Transverse colon (tissue), 4 donors: ENCODE measurements at regions not wholly inside any gene's neighbourhood (a gene's known extent, or its start where the extent isn't known, plus 50 kb on each side); places are given as distances from the start of the nearest gene placed in this dataset.

Experiments
- DNase-seq: peaks from one replicate; pipeline ENCODE4 v3.0.0-alpha.2; 2019
- H3K27ac ChIP-seq, 4 donors: fragments of 200-600 bp; sonication (generic); 2 replicates each; pipeline ENCODE4 v1.5.1; 2016 to 2018; ENCODE audit warnings: inconsistent platforms in 4 of 4
- H3K27me3 ChIP-seq: fragments of 200-600 bp; sonication (generic); 2 replicates; pipeline ENCODE4 v1.5.1; 2017; ENCODE audit warnings: inconsistent platforms
- H3K36me3 ChIP-seq, 4 donors: fragments of 200-600 bp; sonication (generic); 2 replicates each; pipeline ENCODE4 v1.5.1; 2017 to 2019; ENCODE audit warnings: inconsistent platforms in 4 of 4
- H3K4me1 ChIP-seq, 4 donors: fragments of 200-600 bp; sonication (generic); 2 replicates each; pipeline ENCODE4 v1.5.1; 2017 to 2020; ENCODE audit warnings: inconsistent platforms in 4 of 4
- H3K4me3 ChIP-seq, 4 donors: fragments of 200-600 bp; sonication (generic); 1 replicate in 1 of 4; 2 replicates in 3 of 4; pipeline versions ENCODE4 v1.5.1 to v1.6.1; 2017 to 2019; ENCODE audit warnings: inconsistent platforms in 4 of 4
- H3K9me3 ChIP-seq, 2 donors: fragments of 200-600 bp; sonication (generic); 2 replicates each; pipeline ENCODE4 v1.5.1; 2017 to 2019; ENCODE audit warnings: inconsistent platforms in 2 of 2
- CTCF ChIP-seq, 5 experiments: fragments of 200-600 bp in 3 of 5; fragments of 450-650 bp in 2 of 5; sonication (generic) in 3 of 5; IDR thresholded peaks; 1 replicate in 2 of 5; 2 replicates in 3 of 5; pipeline ENCODE4 v1.5.1; 2016 to 2017; ENCODE audit warnings: antibody characterized with exemption in 5 of 5, inconsistent platforms in 3 of 5, mild to moderate bottlenecking in 2 of 5, moderate library complexity in 1 of 5
- EP300 ChIP-seq: sonication (generic); formaldehyde crosslinking; IDR thresholded peaks from one replicate; pipeline ENCODE4 v1.6.1; 2017; ENCODE audit warnings: antibody characterized with exemption, low read depth
- POLR2A ChIP-seq: fragments of 450-650 bp; IDR thresholded peaks from one replicate; pipeline ENCODE4 v1.6.1; 2016; ENCODE audit warnings: antibody characterized with exemption, mild to moderate bottlenecking, moderate library complexity
- POLR2AphosphoS5 ChIP-seq, 3 donors: sonication (generic); formaldehyde crosslinking; IDR thresholded peaks; one replicate each; pipeline ENCODE4 v1.6.1; 2016; ENCODE audit warnings: antibody characterized with exemption in 3 of 3
- WGBS, 2 donors: methylation state at CpG; one replicate each; pipeline ENCODE4 v1.1.5; 2018; ENCODE audit warnings: low coverage in 1 of 2; 5-methylcytosine and 5-hydroxymethylcytosine counted together
- in situ Hi-C, 4 donors: fragments of 200-750 bp; cut with MboI; loops; one replicate each; pipeline versions ENCODE4 v1.15.0 to v1.15.1; 2017; ENCODE audit warnings: low sequenced_read_pairs in 3 of 4, low pct_ligation_motif_present in 1 of 4, low pct_unique_long_range_greater_than_20kb in 1 of 4
- intact Hi-C: fragments of 100-400 bp; cut with DNase I; formaldehyde crosslinking; loops from one replicate; pipeline ENCODE4 v1.15.1; 2023; ENCODE audit warnings: low total_unique reads

- Histone ChIP-seq H3K4me3 (no peak overlapping the region), H3K9me3 (peaks cover 0 to 6% of the 10 kb centered on the region in 2 donors), H3K36me3 (no peaks in the 10 kb centered on the region), H3K4me1 (no peaks in the 10 kb centered on the region), H3K27ac (no peak overlapping the region), H3K27me3 (no peaks in the 10 kb centered on the region)
- WGBS, 2 donors, result 74% methylated on average over 2 of the region's 2 CpGs; no CpG with 5 or more reads in 1 of the 2 donors
- no peak for DNase-seq
- TF ChIP-seq POLR2A (no peak), POLR2AphosphoS5 (IDR thresholded peaks at IDR 0.05) (no peak), EP300 (no peak), CTCF (IDR thresholded peaks at IDR 0.05) (no peak)
- in situ Hi-C loops (no loop called here), intact Hi-C loops (no loop called here)
Observed at GRCh38 chr3:6551165-6551564, 309.8 kb upstream of the GRM7 start.

DNA sequence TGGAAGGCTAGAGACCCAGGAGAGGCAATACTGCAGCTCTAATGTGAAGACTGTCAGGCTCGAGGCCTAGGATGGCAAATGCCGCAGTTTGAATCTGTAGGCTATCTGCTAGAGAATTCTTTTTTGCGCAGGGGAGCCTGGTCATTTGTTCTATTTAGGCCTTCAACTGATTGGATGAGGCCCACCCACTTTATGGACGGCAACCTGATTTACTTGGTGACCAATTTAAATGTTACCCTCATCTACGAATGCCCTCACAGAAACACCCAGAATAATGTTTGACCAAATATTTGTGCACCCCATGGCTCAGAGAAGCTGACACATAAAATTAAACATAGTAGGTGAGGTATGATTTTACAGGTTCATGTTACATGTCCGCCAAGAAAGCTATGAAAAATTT lies 300.7 kb upstream of the GRM7 start:
- no peaks in the 10 kb centered on the region for H3K36me3 ChIP-seq
- no peaks in the 10 kb centered on the region for H3K9me3 ChIP-seq
- no peak overlapping the region for H3K27ac ChIP-seq
- intact Hi-C loops (no loop called here), in situ Hi-C loops (no loop called here)
- no peaks in the 10 kb centered on the region for H3K27me3 ChIP-seq
- DNase-seq, result no peak
- H3K4me3 ChIP-seq, result no peak overlapping the region
- TF ChIP-seq EP300 (no peak), CTCF (IDR thresholded peaks at IDR 0.05) (no peak), POLR2AphosphoS5 (IDR thresholded peaks at IDR 0.05) (no peak), POLR2A (no peak)
- H3K4me1 ChIP-seq, result no peaks in the 10 kb centered on the region
- 87 to 92% methylated on average over 4 to 6 of the region's 6 CpGs for WGBS, 2 donors

GRCh38 chr3:6567241-6567640 lies 293.7 kb upstream of the GRM7 start:
- TF ChIP-seq CTCF (IDR thresholded peaks at IDR 0.05) (no peak), POLR2A (no peak), EP300 (no peak), POLR2AphosphoS5 (IDR thresholded peaks at IDR 0.05) (no peak)
- intact Hi-C loops (no loop called here), in situ Hi-C loops (no loop called here)
- H3K27ac ChIP-seq, result no peak overlapping the region
- H3K4me3 ChIP-seq, result no peak overlapping the region
- H3K36me3 ChIP-seq, result no peaks in the 10 kb centered on the region
- H3K4me1 ChIP-seq, result no peaks in the 10 kb centered on the region
- no peaks in the 10 kb centered on the region for H3K9me3 ChIP-seq
- no peak for DNase-seq
- H3K27me3 ChIP-seq, result no peaks in the 10 kb centered on the region

- H3K36me3 ChIP-seq, result no peaks in the 10 kb centered on the region
- in situ Hi-C loops, result no loop called here
- DNase-seq, result no peak
- intact Hi-C loops, result no loop called here
- no peaks in the 10 kb centered on the region for H3K9me3 ChIP-seq
- H3K4me1 ChIP-seq, result no peaks in the 10 kb centered on the region
- WGBS, 2 donors, result 77 to 78% methylated on average over 3 of the region's 3 CpGs
- TF ChIP-seq CTCF (IDR thresholded peaks at IDR 0.05) (no peak), EP300 (no peak), POLR2A (no peak)
- H3K4me3 ChIP-seq, result no peak overlapping the region
- no peak overlapping the region for H3K27ac ChIP-seq
- no peaks in the 10 kb centered on the region for H3K27me3 ChIP-seq
Observed at GRCh38 chr3:6568999-6569493, 291.9 kb upstream of the GRM7 start.
